22Rv1 (cell line): ENCODE measurements at regions not wholly inside any gene's neighbourhood (a gene's known extent, or its start where the extent isn't known, plus 50 kb on each side); places are given as distances from the start of the nearest gene placed in this dataset.

ENCODE experiments used
- CTCF ChIP-seq: fragments of 450-650 bp; IDR thresholded peaks from 2 replicates; pipeline ENCODE4 v1.5.1; 2017; ENCODE audit warnings: mild to moderate bottlenecking
- ZFX ChIP-seq: fragments of 450-650 bp; IDR thresholded peaks from 2 replicates; pipeline ENCODE4 v1.6.1; 2017; ENCODE audit warnings: antibody characterized with exemption, borderline replicate concordance

- TF ChIP-seq CTCF (no peak), ZFX (no peak)
Observed at GRCh38 chr14:71261206-71261605, 353.9 kb downstream of the PCNX1 start.
